DMS 273 (cell line): ENCODE measurements at regions not wholly inside any gene's neighbourhood (a gene's known extent, or its start where the extent isn't known, plus 50 kb on each side); places are given as distances from the start of the nearest gene placed in this dataset.
"Not testable (repeated sequence)": the region's sequence is repeated elsewhere in the genome, so short reads cannot be mapped to it uniquely, and the experiment has no call there.

Experiments used
- DNase-seq: peaks from one replicate; lab custom pipeline; 2025; ENCODE audit not compliant: unreplicated experiment; lab: John Stamatoyannopoulos, UW

DNA sequence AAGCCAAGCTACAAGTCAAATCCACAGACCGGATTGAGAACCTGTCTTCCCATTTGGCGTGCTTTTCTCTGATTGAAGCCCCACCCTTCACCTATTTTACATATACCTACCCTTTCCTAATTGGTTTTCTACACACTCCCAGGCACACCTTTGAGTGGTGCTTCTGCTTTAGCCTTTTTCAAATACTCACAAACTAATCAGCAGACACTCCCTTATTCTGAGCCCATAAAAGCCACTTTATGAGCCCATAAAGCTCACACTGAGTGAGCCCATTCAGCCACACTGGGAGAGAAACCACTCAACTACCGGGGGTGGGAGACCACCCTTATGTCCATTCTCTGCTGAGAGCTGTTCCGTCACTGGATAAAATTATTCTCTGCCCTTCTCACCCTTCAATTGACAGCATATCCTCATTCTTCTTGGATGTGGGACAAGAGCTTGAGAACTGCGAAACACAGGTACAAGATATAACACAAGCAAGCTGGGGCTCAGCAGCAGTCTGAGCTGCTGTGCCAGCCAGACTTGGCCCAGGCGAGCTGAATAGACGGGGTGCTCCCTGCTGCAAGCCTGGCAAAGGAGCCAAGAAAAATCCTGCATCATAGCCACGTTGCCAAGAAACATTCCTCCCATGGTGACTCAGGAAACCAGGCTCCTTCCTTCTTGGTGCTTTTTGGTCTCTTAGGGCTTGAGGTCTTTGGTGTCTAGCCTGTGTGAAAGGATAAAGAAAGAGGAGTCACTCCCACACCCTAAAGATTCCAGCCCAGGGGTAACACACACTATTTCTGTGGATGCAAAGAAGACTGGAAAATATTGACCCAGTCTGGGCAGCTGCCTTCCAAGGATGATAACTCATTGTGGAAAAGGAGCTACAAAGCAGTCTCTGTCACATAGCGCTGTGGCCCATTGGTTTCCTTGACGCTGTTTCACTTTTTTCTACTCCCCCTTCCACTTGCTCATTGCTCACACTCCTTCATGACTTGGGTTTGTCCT is 609.7 kb downstream of the MCTP2 start:
- DNase-seq = no peak

DNA sequence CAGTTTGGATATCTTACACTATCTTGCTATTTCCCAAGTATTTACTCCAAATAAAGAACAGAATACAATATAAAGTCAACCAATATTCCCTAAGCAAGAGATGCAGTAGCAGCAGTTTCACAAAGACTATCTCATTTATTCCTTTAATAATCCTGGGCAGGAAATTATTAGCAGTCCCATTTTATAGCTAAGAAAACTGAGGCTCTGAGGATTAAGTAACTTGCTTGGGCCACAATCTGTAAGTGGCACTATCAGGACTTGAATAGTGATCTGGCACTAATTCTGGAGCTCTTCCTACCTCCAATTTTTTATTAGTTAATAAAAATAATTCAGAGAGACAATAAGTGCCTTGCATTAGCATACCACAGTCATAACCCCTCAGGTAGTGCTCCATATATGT is 611.7 kb downstream of the MCTP2 start:
- no peak for DNase-seq

DNA sequence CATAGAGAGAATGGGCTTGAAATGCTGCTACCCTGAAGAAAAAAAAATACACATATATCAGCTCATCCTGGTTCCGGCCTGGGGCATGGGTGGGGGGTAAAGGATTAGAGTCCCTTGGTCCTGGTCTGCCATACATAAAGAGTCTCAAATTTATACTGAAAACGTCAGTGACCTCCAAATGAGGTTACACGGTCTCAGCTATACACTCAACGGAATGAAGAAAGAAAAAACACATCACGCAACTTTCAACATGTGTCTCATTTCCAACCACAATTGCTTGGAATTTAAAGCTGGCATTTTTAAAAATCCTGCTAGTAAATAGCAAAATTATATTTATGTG is 612.8 kb downstream of the MCTP2 start:
- no peak for DNase-seq

DNA sequence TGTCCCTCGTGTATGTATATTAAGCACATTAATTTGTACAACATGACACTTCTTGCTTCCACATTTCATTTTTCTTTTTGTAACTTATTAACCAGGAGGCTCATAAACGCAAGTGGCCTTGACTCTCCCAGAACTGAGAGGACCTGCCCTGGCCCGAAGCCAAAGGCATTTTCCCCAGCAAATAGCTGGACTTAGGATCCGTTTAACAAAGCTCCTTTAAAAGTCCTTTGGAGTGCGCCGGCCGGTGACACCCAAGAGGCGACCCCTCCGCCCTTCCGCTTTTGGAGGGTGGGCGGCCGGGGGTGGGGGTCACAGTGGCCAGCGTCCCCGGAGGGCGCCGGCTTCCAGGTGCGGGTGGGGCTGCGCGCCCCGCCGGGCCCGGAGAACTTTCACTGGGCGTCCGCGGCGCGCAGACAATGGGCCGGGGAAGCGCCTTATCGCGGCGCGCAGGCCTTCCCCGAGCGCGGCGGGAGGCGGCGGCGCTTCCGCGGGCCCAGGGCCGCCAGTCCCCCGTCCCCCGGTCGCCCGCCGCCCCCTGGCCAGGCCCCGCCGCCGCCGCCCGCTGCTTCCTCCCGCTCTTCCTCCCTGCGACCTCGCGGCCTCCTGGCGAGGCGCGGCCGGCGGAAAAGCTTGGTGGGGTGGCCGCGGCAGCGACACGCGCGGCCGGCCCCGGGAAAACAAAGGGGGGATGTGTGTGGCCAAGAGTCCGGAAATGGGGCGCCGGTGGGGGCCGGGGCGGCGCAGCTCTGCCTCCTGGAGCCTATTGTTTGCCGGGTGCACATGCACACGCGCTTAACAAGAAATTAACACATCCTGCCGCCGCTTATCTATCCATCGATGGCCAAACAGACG is 613.4 kb downstream of the MCTP2 start:
- peak; percentile 1 for DNase-seq

DNA sequence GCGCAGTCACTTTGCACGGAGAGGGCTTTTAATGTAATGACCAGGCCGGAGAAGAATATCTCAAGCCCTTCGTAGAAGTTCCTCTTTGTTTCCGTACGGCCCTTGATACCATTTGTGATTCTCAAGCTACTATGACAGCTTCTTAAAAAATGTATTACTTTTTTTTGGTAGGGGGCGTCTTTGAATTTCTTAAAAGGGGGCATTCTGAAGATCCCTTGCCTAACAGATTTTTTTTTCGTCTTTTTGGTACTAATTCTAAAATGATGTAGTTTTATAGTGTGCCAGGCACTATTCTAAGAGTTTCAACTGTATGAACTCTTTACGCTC is 614.0 kb downstream of the MCTP2 start:
- no peak for DNase-seq

DNA sequence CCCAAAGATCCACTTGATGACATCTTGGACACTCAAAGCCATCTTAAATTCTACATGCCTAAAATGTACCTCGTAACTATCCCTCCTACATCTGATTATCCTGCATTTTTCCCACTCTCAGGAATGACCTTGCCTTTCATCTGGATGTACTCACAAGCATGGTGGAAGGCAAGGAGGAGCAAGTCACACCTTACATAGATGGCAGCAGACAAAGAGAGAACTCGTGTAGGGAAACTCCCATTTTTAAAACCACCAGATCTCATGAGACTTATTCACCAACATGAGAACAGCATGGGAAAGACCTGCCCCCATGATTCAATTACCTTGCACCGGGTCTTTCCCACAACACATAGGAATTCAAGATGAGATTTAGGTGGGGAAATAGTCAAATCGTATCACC is 616.0 kb downstream of the MCTP2 start:
- no peak for DNase-seq

DNA sequence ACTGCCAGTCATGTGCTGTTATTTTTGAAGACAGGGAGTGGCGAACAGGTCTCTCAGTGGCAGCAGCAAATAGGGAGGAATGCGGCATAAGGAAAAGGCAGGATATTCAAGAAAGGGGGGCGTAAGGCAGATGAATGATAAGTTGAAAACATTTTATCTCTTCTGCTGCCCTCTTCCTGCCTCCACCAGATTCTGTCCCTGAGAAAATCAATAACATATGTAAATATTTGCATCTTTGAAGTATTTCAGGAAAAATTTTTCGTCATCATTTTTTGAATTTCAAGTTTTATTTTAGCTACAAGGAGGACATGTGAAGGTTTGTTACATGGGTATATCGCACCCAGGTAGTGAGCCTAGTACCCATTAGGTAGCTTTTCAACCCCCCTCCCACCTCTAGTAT is 616.7 kb downstream of the MCTP2 start:
- DNase-seq = no peak

DNA sequence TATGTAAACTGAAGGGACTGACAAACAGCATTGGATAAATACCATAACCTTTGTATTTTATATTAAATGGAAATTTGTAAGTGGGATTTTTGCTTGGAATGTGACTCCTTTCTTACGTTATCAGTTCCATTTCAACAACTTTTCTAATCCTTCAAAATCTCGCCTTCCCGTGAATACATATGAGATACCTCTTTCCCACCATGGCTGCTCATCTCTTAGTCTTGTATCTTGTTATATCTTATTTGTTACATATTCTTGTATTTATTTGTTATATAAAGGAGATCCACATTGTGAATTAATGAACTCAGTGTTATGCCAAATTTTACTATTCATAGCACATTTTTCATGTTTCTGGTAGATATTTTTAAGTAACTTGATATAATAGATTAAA is 623.7 kb downstream of the MCTP2 start:
- DNase-seq = no peak

DNA sequence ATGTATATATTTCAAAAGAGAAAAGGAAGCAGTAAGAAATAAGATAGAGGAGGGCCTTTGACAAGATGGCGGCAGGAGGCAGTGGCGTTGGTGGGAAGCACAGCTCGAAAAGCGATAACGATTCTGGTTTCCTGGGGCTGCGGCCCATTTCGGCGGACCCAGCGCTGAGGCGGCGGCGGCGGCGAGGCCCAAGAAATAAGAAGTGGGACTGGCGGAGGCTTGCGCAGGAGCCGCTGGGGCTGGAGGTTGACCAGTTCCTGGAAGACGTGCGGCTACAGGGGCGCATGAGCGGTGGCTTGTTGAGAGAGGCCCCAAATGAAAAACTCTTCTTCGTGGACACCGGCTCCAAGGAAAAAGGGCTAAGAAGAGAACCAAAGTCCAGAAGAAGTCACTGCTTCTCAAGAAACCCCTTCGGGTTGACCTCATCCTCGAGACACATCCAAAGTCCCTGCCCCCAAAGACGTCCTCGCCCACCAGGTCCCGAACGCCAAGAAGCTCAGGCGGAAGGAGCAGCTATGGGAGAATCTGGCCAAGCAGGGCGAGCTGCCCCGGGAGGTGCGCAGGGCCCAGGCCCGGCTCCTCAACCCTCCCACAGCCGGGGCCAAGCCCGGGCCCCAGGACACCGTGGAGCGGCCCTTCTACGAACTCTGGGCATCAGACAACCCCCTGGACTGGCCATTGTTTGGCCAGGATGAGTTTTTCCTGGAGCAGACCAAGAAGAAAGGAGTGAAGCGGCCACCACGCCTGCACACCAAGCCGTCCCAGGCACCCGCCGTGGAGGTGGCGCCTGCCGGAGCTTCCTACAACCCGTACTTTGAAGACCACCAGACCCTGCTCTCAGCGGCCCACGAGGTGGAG is 624.3 kb downstream of the MCTP2 start:
- no peak for DNase-seq

DNA sequence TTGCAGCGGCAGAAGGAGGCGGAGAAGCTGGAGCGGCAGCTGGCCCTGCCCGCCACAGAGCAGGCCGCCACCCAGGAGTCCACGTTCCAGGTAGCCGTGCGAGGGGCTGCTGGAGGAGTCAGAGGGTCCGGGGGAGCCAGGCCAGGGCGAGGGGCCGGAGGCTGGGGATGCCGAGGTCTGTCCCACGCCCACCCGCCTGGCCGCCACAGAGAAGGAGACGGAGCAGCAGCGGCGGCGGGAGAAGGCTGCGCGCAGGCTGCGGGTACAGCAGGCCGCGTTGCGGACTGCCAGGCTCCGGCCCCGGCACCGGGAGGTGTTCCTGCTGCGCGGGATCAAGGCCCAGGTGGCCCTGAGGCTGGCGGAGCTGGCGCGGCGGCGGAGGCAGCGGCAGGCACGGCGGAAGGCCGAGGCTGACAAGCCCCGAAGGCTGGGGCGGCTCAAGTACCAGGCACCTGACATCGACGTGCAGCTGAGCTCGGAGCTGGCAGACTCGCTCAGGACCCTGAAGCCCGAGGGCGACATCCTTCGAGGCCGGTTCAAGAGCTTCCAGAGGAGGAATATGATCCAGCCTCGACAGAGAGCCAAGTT is 625.0 kb downstream of the MCTP2 start:
- no peak for DNase-seq

DNA sequence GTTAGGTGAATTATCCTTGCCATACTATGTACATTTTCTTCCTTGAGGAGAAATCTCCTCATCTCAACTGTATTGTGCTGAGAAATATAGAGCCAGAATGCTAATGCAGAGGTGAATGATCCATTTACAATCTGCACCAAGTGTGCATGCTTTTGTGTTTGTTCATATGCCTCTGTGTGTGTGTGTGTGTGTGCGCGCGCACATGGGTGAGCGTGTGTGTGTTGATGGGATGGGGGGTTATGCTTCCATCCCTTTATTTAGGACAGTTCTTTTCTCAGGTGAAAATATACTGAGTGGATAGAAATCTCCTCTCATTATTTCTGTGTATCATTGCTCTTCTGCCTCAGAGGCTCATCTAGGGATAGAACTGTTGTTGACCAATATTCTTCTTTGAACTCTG is 626.1 kb downstream of the MCTP2 start:
- DNase-seq = no peak

DNA sequence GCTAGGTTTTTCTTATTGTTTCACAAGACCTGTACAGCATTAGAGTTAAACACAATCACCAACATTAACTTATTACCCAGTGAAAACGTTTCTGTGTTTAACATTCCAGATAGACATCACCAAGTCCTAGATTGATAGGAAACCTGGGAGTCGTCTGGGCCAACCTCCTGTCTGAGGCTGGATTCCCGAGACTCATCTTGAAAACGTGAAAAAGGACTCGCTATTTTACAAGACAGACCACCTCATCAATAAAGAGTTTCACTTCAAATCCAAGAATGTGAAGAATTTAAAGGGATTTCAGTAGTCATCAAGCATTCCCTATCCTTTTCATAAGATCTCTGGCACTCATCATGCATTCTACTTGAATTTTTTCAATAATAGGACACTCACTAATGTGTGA is 626.6 kb downstream of the MCTP2 start:
- no peak for DNase-seq

DNA sequence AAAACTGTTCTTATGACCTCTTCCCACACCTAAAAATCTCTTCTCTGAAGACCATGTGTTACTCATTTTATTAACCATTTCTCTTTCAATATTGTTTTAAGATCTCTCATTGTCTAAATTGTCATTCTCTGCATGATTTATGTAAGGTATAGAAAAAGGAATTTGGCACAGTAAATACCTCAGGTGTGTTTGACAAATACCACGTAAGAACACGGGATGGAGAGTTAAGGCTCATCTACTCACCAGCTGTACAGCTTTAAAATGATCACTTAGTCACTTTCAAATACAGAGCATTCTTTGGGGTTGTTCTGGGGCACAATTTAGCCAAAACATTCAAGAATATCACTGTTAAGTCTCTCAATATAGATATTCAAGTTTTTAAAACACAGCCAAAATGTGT is 627.1 kb downstream of the MCTP2 start:
- DNase-seq = no peak

DNA sequence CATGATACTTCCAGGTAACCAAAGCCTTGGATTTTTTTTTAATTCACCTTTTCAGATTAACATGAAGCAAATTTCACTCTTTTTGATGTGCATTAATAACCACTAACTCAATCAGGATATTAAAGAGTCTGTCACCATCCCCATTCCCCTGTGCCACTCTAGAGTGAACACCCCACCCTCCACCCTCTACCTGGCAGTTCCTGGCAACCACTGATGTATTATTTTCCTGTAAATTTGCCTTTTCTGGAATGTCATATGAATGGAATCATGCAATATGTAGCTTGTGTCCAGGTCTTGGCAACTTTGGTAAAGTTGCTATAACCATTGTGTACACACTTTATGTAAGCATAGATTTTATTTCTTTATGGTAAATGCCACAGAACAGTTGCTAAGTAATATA is 627.6 kb downstream of the MCTP2 start:
- DNase-seq = no peak

DNA sequence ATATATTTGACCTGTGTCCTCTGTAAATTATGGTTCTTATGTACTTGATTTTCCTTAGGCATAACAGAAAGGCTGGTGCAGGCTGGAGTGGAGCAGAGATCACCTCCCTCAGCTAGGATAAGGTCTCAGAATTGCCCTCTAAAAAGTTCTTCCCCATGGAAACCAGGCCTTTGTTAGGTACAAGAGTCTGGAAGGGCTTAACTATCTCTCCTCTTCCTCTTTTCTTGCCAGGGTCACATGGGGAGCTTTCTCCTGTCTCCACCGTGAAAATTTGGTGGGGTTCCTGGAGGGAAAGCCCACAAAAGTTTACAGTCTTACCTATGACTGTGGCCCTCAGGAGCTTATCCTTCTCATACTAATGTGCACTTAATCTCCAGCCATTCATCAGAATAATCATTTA is 633.2 kb downstream of the MCTP2 start:
- DNase-seq = no peak

DNA sequence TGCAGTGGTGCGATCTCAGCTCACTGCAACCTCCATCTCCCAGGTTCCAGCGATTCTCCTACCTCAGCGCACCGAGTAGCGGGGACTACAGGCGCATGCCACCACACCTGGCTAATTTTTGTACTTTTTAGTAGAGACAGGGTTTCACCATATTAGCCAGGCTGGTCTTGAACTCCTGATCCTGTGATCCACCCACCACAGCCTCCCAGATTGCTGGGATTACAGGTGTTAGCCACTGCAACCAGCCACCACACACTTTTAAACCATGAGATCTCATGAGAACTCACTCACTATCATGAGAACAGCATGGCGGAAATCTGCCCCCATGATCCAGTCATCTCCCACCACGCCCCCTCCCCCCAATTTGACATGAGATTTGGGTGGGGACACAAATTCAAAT is 636.9 kb downstream of the MCTP2 start:
- DNase-seq = not testable (repeated sequence)

DNA sequence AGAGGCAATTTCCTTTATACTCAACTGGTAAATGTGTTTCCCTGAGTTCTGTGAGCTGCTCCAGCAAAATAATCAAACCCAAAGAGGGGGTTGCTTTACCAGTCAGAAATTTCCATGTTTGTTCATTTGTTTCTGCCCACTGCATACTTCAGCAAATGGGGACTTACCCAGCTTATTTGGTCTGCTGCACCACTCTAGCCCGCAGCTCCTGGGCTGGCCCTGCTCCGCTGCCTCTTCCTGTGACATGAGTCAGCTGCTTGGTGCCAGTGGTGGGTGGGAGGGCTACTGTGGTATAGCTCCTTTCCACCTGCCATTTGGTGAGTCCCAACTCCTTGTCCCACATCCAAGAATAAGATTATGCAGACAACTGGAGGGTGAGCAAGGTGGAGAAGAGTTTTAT is 644.2 kb downstream of the MCTP2 start:
- DNase-seq = no peak

DNA sequence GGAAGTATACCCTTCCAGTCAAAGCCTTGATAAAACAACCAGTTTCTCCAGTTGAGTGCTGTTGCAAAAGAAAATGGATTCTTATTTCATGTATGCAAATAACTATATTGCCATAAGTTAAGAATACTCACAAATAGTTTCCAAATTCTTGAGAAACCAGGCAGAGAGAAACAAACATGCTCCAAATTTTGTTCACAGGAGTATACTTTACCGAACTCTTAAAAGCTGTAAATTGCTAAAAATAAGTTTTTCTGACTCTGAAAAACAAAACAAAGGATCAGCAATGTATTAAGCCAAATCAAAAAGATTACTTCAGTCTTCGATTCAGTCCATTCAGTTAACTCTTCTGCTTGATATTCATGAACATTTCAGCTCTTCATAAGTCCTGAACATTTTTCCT is 646.5 kb downstream of the MCTP2 start:
- DNase-seq = no peak

DNA sequence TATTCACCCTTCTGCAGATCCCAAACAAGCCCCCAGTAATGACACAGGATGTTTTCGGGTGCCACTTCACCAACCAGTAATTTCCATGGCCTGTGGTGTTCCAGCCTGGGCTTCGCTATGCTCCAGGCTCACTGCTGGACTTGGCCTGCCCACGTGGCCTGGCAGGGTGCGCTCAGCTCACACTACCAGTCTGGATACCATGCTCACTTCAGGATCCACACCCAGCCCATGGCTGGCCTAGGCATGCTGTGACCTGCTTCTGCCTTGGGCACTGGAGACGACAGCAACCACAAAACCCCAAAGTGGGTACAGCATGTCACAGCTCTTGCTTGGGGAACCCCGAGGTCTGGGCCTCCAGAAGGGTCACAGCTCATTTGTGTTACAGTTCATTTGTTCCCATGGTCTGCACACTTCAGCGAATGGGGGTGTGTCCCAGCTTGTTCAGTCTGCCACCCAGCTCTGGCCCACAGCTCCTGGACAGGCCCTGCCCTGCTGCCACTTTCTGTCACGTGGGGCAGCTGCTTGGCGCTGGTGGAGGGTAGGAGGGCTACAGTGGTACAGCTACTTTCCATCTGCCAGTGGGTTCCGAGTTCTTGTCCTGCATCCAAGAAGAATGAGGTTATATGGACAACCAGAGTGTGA is 650.8 kb downstream of the MCTP2 start:
- DNase-seq = no peak

DNA sequence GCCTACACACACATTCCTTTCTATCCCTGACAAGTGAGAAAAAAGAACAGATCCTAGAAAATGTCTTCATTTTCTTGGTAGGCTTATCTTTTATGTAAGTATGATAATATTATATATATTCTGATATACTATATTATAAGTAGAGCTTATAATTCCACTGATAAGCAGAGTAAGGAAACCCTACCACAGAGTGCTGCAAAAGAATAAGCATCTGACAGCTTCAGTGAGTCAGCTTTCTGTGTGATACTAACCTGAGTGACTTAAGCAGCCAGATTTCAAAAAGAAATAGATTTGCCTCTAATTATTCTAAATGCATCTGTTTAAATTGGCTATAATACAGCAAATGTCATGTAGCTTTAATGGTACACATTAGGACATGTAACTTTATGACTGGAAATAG is 656.0 kb downstream of the MCTP2 start:
- no peak for DNase-seq

DNA sequence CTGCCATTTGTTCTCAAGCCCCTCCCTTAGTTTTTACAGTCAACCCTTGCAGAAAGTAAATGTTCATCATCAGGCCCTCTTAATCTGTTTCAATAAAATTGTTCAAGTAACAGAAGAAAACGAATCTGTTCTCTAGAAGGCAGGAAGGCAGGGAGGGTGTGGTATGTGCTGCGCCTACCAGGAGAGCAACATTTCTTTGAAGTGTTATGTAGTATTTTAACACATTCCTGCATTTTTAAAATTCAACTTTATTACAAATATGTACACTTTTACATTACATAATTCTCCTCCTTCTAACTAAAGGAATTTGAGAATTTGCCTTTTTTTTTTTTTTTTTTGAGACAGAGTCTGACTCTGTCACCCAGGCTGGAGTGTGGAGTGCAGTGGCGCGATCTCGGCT is 657.8 kb downstream of the MCTP2 start:
- DNase-seq = no peak
